Loucy (cell line): ENCODE measurements at regions not wholly inside any gene's neighbourhood (a gene's known extent, or its start where the extent isn't known, plus 50 kb on each side); places are given as distances from the start of the nearest gene placed in this dataset.
"Not testable (repeated sequence)": the region's sequence is repeated elsewhere in the genome, so short reads cannot be mapped to it uniquely, and the experiment has no call there.

Experiments
- H2AFZ ChIP-seq: fragments of 200-600 bp; sonication (generic); 2 replicates; pipeline ENCODE4 v1.6.0; 2016; ENCODE audit warnings: antibody characterized with exemption, mild to moderate bottlenecking, low read length, moderate library complexity
- H3F3A ChIP-seq: fragments of 200-600 bp; 2 replicates; pipeline ENCODE4 v1.6.0; 2016; ENCODE audit warnings: antibody characterized with exemption, low read depth, mild to moderate bottlenecking
- H3K27me3 ChIP-seq: fragments of 200-600 bp; sonication (generic); 2 replicates; pipeline ENCODE4 v1.6.1; 2014; ENCODE audit warnings: low read length, mild to moderate bottlenecking; ENCODE audit not compliant: insufficient read depth, poor library complexity, severe bottlenecking
- H3K36me3 ChIP-seq: fragments of 200-600 bp; sonication (generic); 2 replicates; pipeline ENCODE4 v1.6.1; 2016; ENCODE audit warnings: low read length; ENCODE audit not compliant: insufficient read depth
- H3K4me1 ChIP-seq: fragments of 200-600 bp; sonication (generic); 2 replicates; pipeline ENCODE4 v1.5.1; 2014; ENCODE audit warnings: low read length, mild to moderate bottlenecking; ENCODE audit not compliant: insufficient read depth, poor library complexity, severe bottlenecking
- H3K4me2 ChIP-seq: fragments of 200-600 bp; sonication (generic); 2 replicates; pipeline ENCODE4 v1.6.0; 2014; ENCODE audit warnings: antibody characterized with exemption, low read length, low read depth, mild to moderate bottlenecking; ENCODE audit not compliant: poor library complexity, severe bottlenecking
- H3K4me3 ChIP-seq: fragments of 200-600 bp; sonication (generic); 2 replicates; pipeline ENCODE4 v1.5.1; 2014; ENCODE audit warnings: low read length, mild to moderate bottlenecking, mixed read lengths; ENCODE audit not compliant: poor library complexity, severe bottlenecking
- H3K79me2 ChIP-seq: fragments of 200-600 bp; sonication (generic); 2 replicates; pipeline ENCODE4 v1.6.1; 2014; ENCODE audit warnings: low read length; ENCODE audit not compliant: insufficient read depth
- H3K9ac ChIP-seq: fragments of 200-600 bp; sonication (generic); 2 replicates; pipeline ENCODE4 v1.6.0; 2014; ENCODE audit warnings: mild to moderate bottlenecking, low read depth, low read length, moderate library complexity; ENCODE audit not compliant: poor library complexity, severe bottlenecking
- H3K9me2 ChIP-seq: fragments of 200-600 bp; sonication (generic); replicated peaks from 2 replicates; pipeline ENCODE4 v1.6.1; 2016; ENCODE audit warnings: low read depth, low read length, mixed read lengths
- H3K9me3 ChIP-seq: fragments of 200-600 bp; sonication (generic); 2 replicates; pipeline ENCODE4 v1.6.1; 2014; ENCODE audit warnings: mild to moderate bottlenecking, antibody characterized with exemption, low read length, low read depth; ENCODE audit not compliant: insufficient read depth
- H4K20me1 ChIP-seq: fragments of 200-600 bp; sonication (generic); 2 replicates; pipeline ENCODE4 v1.6.0; 2014; ENCODE audit warnings: antibody characterized with exemption, low read length, mild to moderate bottlenecking; ENCODE audit not compliant: insufficient read depth, poor library complexity, severe bottlenecking
- CTCF ChIP-seq: fragments of 200-600 bp; sonication (generic); conservative IDR thresholded peaks from 2 replicates; pipeline ENCODE4 v1.5.1; 2014; ENCODE audit warnings: mild to moderate bottlenecking, antibody characterized with exemption, low read length
- EZH2phosphoT487 ChIP-seq: fragments of 200-600 bp; IDR thresholded peaks from 2 replicates; pipeline ENCODE4 v1.6.1; 2018; ENCODE audit warnings: antibody characterized with exemption, mild to moderate bottlenecking, moderate library complexity, borderline replicate concordance

GRCh38 chr18:39314595-39314994 is 1749.0 kb upstream of the CELF4 start:
- H3K9me2 ChIP-seq = no peaks in the 10 kb centered on the region

GRCh38 chr18:39313992-39314391 is 1748.4 kb upstream of the CELF4 start:
- Histone ChIP-seq H3F3A (no peaks in the 10 kb centered on the region), H3K4me1 (no peaks in the 10 kb centered on the region), H2AFZ (no peak overlapping the region), H3K27me3 (no peaks in the 10 kb centered on the region), H3K4me2 (no peak overlapping the region), H4K20me1 (no peaks in the 10 kb centered on the region), H3K36me3 (no peaks in the 10 kb centered on the region), H3K9ac (no peak overlapping the region), H3K9me3 (no peaks in the 10 kb centered on the region), H3K79me2 (no peaks in the 10 kb centered on the region), H3K4me3 (no peak overlapping the region), H3K9me2 (no peaks in the 10 kb centered on the region)
- TF ChIP-seq EZH2phosphoT487 = no peak
- TF ChIP-seq CTCF = no peak

More at GRCh38 chr18:39314595-39314994, 1749.0 kb upstream of the CELF4 start:
- Histone ChIP-seq H2AFZ (no peak overlapping the region), H3K27me3 (no peaks in the 10 kb centered on the region), H3K9ac (no peak overlapping the region), H4K20me1 (no peaks in the 10 kb centered on the region), H3K36me3 (no peaks in the 10 kb centered on the region), H3K79me2 (no peaks in the 10 kb centered on the region), H3K4me3 (no peak overlapping the region), H3K4me2 (no peak overlapping the region), H3F3A (no peaks in the 10 kb centered on the region), H3K9me3 (no peaks in the 10 kb centered on the region), H3K4me1 (no peaks in the 10 kb centered on the region)
- no peak for TF ChIP-seq EZH2phosphoT487
- TF ChIP-seq CTCF = no peak

GRCh38 chr18:39311111-39311712 is 1745.6 kb upstream of the CELF4 start:
- no peak overlapping the region for H3K4me3 ChIP-seq
- no peak overlapping the region for H3K4me2 ChIP-seq
- no peaks in the 10 kb centered on the region for H3K36me3 ChIP-seq
- H3K9me3 ChIP-seq = no peaks in the 10 kb centered on the region; the same call in 1 of the 2 replicates
- TF ChIP-seq CTCF (no peak), EZH2phosphoT487 (no peak)
- no peaks in the 10 kb centered on the region for H3K4me1 ChIP-seq
- H3K27me3 ChIP-seq = no peaks in the 10 kb centered on the region
- H3F3A ChIP-seq = no peaks in the 10 kb centered on the region
- no peaks in the 10 kb centered on the region for H3K9me2 ChIP-seq
- no peaks in the 10 kb centered on the region for H4K20me1 ChIP-seq
- no peaks in the 10 kb centered on the region for H3K79me2 ChIP-seq
- no peak overlapping the region for H2AFZ ChIP-seq
- H3K9ac ChIP-seq = no peak overlapping the region

- not testable (repeated sequence) for H3K79me2 ChIP-seq
Measured at GRCh38 chr18:39308931-39309521, 1743.4 kb upstream of the CELF4 start.

More at GRCh38 chr18:39308931-39309521, 1743.4 kb upstream of the CELF4 start:
- H3K36me3 ChIP-seq, H3F3A ChIP-seq, H3K9me2 ChIP-seq, H3K9ac ChIP-seq, H3K27me3 ChIP-seq, H2AFZ ChIP-seq, H3K9me3 ChIP-seq, H3K4me3 ChIP-seq, H3K4me2 ChIP-seq, H3K4me1 ChIP-seq, H4K20me1 ChIP-seq: not testable (repeated sequence)
